Left renal pelvis (tissue), 4 donors: ENCODE measurements at regions not wholly inside any gene's neighbourhood (a gene's known extent, or its start where the extent isn't known, plus 50 kb on each side); places are given as distances from the start of the nearest gene placed in this dataset.
"Not testable (repeated sequence)": the region's sequence is repeated elsewhere in the genome, so short reads cannot be mapped to it uniquely, and the experiment has no call there.

Source experiments
- DNase-seq, 4 donors: peaks; one replicate each; pipeline ENCODE4 v3.0.0-alpha.2; 2013; ENCODE audit warnings: low read depth in 4 of 4, low spot score in 3 of 4

- DNase-seq = no peak
Measured at GRCh38 chr6:140817176-140817575, 1315.5 kb upstream of the GJE1 start.

- DNase-seq = no peak
Measured at GRCh38 chr6:140816681-140817080, 1316.0 kb upstream of the GJE1 start.

DNA sequence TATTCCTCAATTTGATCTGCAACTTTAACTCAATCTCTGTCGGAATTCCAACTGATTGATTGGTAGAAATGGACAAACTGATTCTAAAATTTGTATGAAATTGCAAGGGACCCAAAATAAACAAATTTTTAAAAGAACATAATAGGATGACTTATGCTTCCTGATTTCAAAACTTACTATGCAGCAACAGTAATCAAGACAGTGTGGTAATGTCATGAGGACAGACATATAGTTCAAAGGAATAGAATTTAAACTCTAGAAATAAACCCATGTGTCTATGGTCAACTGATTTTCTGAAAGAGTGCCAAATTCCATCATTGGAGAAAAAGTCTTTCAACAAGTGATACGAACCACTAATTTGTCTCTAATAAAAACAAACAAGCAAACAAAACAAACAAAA lies 1320.1 kb upstream of the GJE1 start:
- DNase-seq = no peak

DNA sequence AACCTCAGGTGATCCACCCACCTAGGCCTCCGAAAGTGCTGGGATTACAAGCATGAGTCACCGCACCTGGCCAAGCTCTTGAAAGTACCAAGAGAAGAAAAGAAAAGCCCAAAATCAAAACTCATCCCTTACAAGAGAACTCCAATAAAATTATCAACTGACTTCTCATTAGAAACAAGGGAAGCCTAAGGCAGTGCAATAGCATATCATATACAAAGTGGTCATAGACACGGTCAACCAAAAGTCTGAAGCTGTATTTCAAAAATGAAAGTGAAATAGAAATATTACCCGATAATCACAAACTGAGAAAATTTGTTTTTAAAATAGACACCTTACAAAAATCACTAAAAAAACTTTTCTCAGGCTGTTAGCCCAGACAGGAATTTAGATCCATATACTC lies 1321.1 kb upstream of the GJE1 start:
- no peak for DNase-seq

DNA sequence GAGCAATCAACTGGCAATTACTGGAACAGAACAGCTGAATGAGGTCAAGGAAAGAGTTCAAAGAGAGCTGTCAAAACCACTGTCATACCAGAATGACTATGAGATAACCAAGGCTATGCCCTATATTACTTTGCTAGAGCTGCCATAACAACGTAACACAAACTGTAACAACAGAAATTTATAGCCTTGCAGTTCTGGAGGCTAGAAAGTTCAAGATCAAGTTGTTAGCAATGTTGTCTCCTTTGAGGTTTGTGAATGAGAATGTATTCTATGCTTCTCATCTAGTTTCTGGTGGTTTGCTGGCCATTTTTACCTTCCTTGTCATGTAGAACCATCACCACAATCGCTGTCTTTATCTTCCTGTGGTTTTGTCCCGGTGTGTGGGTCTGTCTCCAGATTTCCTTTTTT lies 1323.0 kb upstream of the GJE1 start:
- no peak for DNase-seq

DNA sequence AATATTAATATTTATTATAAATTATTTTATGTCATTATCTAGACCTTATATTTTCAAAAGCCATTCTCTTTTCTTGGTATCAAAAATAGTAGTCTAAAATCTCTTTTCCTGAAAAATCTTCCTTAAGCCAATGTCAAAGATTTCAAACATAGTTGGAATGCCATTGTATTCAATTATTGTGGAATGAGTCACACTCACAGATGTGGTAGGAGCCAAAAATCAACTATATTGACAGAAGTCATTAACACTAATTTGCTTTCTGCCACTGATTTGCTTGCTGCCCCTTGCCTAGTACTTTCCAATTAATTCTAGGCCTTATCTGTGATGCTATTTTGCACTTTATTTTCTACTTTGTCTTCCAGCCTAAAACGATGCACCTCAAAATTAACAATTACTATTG lies 1326.3 kb upstream of the GJE1 start:
- DNase-seq = no peak

DNA sequence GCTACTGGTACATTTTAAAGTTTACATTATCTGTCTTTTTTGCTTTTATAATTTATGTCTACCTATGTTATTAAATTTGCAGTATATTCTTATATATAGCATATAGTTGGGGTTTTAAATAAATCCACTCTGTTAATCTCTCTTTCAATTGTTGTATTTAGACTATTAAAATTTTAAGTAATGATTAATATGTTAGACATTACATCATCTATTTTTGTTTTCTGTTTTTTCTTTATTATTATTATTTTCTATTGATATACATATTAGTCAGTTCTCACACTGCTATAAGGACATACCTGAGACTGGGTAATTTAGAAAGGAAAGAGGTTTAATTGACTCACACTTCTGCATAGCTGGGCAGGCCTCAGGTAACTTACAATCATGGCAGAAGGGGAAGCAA lies 1338.2 kb upstream of the GJE1 start:
- DNase-seq = no peak

DNA sequence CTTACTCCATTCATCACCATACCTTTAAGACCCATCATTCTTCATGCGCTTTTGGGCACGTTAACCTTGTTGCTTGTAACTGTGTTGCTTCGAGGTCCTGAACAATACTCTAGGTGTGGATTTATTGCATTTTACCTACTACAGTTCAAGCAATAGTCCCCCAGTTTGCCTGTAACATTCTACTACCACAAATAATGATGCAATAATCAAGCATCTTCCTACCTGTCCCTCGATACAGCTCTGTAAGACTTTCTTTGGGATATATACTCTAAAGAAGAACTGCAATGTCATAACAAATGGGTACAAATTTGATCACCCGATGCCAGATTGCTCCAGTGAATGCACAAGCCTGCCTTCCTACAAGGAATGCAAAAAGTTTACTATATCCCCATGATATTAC lies 1342.6 kb upstream of the GJE1 start:
- no peak for DNase-seq

GRCh38 chr6:140789466-140789865 lies 1343.3 kb upstream of the GJE1 start:
- DNase-seq = no peak

- DNase-seq = no peak
Measured at GRCh38 chr6:140785926-140786325, 1346.8 kb upstream of the GJE1 start.

DNA sequence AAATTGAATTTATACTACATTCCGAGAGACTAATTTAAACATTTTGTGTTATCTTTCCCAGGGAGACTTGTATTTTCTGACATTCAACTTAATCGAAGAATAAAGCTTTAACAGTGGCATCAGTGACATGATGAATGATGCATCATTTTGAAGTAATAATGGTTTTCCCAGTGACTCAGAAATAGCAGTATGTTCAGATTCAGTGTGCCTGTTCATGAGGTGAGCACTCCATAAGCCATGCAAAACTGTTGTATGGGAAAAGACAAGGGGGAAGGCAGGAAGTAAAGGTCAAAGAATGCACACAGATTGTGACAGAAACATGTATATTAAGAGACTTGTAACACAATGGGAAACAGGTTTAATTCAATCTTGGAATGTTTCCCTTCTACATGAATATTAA lies 1348.2 kb upstream of the GJE1 start:
- no peak for DNase-seq

GRCh38 chr6:140783504-140783903 lies 1349.2 kb upstream of the GJE1 start:
- DNase-seq = not testable (repeated sequence)

DNA sequence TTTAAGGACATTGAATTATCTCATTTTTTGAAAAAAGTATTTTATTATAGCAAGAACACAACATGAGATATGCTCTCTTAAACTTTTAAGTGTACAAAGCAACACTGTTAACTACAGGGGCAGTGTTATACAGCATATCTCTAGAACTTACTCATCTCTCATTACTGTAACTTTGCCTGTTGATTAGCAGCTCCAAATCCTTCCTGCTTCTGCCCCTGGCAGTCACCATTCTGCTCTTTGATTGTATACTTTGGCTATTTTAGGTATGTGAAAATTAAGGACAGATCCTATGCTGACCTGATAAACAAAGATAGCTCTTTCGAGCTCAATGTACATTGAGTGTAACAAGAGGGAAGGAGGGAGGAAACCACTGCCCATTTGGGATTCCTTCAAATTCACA lies 1349.8 kb upstream of the GJE1 start:
- no peak for DNase-seq

DNA sequence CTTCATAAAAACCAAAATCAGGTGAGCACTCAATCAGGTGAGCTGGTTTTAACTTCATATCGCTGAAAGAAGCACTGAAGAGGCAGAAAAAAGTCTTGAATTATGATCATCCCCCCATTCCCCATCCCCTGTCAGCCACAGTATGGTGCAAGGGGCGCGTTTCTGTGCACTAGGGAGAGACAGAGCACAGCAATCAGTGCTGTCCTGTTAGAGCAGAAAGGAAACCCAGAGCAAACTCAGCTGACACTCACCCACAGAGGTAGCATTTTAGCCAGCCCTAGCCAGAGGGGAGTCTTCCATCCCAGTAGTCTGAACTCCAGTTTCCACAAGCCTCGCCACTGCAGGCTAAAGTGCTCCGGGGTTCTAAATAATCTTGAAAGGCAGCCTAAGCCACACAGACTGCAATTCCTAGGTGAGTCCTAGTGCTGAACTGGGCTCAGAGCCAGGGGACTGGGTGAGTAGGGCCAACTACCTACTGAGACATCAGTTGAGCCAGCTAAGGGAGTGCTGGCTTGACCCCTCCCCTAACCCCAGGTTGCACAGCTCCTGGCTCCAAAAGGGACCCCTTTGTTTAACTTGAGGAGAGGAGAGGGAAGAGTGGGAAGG lies 1352.6 kb upstream of the GJE1 start:
- no peak for DNase-seq

- DNase-seq = no peak
Measured at GRCh38 chr6:140779341-140779740, 1353.4 kb upstream of the GJE1 start.

GRCh38 chr6:140777780-140778179 lies 1354.9 kb upstream of the GJE1 start:
- no peak for DNase-seq

DNA sequence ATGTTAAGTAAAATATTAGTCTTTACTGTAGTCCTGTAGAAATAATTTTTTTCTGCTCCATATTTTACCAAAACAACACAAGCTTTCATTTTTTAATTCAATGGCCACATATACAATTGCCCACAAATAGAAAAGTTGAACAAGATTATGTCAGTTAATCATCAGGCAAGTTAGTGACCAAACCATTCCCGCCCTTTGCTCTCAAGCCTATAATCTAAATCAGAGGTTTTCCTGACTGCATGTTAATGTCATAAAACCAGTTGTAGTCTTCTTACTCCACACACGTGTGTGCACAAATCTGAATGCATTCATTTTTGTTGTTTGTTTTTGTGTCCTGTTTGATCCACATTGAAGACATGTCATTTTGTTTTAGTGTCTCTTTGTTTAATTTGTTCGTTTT lies 1357.7 kb upstream of the GJE1 start:
- DNase-seq = no peak

DNA sequence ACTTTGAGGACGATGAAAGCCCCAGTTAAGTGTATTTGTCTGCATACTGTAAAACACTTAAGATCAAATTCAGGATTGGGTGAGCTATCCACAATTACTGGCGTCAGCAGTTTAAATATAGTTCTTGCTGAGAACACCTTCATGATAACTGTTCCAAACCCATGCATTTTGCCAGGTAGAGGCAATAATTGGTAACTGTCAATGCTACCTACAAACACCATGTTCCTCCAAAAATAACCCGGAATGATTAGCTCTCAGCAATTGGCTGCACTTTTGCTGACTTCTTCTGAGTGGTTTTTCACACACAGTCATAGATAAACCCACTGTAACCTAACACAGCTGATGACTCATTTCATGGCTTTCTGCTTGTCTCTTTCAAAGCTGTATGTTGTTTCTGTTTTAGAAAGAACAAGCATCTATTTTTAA lies 1358.6 kb upstream of the GJE1 start:
- no peak for DNase-seq

GRCh38 chr6:140773276-140773675 lies 1359.4 kb upstream of the GJE1 start:
- DNase-seq = no peak

DNA sequence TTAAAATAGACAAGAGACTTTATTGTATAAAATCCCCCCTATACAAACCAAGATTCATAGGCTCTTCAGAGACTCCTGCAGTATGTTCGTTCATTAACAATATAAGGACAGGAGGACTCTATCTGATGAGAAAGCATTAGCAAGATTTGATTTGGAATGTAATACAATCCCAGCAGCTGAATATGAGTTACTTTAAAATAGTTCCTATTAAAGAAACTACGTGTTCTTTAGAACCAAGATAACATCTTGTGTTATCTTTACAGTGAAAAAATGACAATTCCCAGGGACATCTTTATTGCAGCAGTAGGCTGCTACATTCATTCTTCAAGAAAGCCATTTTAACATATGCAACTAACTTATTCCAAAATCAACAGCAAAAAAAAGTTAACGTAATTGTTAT lies 1360.1 kb upstream of the GJE1 start:
- no peak for DNase-seq

GRCh38 chr6:140768133-140768532 lies 1364.6 kb upstream of the GJE1 start:
- DNase-seq = no peak

GRCh38 chr6:140766999-140767398 lies 1365.7 kb upstream of the GJE1 start:
- DNase-seq = no peak

- no peak for DNase-seq
Measured at GRCh38 chr6:140758169-140758877, 1374.4 kb upstream of the GJE1 start.
